C4-2B (cell line): ENCODE measurements at regions not wholly inside any gene's neighbourhood (a gene's known extent, or its start where the extent isn't known, plus 50 kb on each side); places are given as distances from the start of the nearest gene placed in this dataset.

Source experiments
- ZFX ChIP-seq: fragments of 450-650 bp; IDR thresholded peaks from 2 replicates; pipeline ENCODE4 v1.6.1; 2017
- TF ChIP-seq, protein P1 (sequence below): fragments of 450-650 bp; conservative IDR thresholded peaks from 2 replicates; pipeline ENCODE4 v1.5.1; 2017; ENCODE audit warnings: mild to moderate bottlenecking

DNA sequence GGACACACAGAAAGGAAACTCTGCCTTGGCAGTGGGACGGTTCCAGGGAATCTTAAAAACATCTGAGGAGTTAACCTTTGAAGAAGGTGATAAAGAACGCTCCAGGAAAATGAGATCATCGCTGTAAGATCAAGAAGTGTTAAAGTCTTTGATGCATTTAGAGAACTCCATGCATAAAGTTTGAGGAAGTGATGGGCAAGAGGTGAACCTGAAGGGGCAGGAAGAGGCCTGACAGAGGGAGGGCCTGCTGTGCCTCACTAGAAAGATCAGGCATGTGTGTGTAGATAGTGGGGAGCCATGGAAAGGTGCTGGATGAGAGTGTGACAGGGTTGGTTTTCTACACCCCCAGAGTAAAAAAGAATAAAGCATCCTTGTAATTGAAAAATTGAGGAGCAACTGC, 889.2 kb downstream of the MCTP2 start:
- TF ChIP-seq, protein P1, sequence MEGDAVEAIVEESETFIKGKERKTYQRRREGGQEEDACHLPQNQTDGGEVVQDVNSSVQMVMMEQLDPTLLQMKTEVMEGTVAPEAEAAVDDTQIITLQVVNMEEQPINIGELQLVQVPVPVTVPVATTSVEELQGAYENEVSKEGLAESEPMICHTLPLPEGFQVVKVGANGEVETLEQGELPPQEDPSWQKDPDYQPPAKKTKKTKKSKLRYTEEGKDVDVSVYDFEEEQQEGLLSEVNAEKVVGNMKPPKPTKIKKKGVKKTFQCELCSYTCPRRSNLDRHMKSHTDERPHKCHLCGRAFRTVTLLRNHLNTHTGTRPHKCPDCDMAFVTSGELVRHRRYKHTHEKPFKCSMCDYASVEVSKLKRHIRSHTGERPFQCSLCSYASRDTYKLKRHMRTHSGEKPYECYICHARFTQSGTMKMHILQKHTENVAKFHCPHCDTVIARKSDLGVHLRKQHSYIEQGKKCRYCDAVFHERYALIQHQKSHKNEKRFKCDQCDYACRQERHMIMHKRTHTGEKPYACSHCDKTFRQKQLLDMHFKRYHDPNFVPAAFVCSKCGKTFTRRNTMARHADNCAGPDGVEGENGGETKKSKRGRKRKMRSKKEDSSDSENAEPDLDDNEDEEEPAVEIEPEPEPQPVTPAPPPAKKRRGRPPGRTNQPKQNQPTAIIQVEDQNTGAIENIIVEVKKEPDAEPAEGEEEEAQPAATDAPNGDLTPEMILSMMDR: no peak
- no peak for TF ChIP-seq ZFX
